ENCODE measurements at regions not wholly inside any gene's neighbourhood (a gene's known extent, or its start where the extent isn't known, plus 50 kb on each side); places are given as distances from the start of the nearest gene placed in this dataset.

DNA sequence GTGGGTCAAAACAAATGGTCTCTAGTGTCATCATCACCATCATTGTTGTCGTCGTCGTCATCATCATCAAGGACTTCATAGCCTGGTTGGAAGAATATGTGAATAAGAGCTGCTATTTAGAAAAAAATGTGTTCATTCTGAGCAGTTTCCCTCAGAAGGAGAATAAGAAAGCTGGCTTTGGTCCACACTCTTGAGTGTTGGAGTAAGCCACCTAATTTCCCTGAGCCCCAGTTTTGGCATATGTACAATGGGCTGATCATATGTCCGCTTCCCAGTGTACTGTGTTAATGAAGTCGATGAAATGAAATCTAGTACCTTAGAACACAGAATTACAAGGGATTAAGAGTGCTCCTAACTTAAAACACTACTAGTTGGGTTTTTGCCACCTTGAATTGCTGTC lies 545.5 kb downstream of the CCDC171 start:
- H3K4me1 ChIP-seq (ENCODE audit: insufficient read depth), result peaks cover 36% of the 10 kb centered on the region
- no peak for DNase-seq (ENCODE audit: low spot score)
- H3K4me2 ChIP-seq, result no peak overlapping the region
- no peaks in the 10 kb centered on the region for H3K9me2 ChIP-seq (replicated peaks; ENCODE audit: insufficient read depth)
- no peaks in the 10 kb centered on the region for H3K27me3 ChIP-seq
- 100% methylated on average over 5 of the region's 5 CpGs for WGBS (ENCODE audit: low lambda C conversion rate, missing lambda C conversion rate)
- no peak overlapping the region for H2AFZ ChIP-seq
- H3K79me2 ChIP-seq, result no peaks in the 10 kb centered on the region
- TF ChIP-seq EZH2 (IDR thresholded peaks at IDR 0.05; ENCODE audit: borderline replicate concordance) (no peak), EZH2phosphoT487 (IDR thresholded peaks at IDR 0.05; ENCODE audit: low read depth, severe bottlenecking, unreplicated experiment) (no peak)
- TF ChIP-seq, protein P1, sequence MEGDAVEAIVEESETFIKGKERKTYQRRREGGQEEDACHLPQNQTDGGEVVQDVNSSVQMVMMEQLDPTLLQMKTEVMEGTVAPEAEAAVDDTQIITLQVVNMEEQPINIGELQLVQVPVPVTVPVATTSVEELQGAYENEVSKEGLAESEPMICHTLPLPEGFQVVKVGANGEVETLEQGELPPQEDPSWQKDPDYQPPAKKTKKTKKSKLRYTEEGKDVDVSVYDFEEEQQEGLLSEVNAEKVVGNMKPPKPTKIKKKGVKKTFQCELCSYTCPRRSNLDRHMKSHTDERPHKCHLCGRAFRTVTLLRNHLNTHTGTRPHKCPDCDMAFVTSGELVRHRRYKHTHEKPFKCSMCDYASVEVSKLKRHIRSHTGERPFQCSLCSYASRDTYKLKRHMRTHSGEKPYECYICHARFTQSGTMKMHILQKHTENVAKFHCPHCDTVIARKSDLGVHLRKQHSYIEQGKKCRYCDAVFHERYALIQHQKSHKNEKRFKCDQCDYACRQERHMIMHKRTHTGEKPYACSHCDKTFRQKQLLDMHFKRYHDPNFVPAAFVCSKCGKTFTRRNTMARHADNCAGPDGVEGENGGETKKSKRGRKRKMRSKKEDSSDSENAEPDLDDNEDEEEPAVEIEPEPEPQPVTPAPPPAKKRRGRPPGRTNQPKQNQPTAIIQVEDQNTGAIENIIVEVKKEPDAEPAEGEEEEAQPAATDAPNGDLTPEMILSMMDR (IDR thresholded peaks at IDR 0.05; ENCODE audit: poor library complexity), result no peak
- no peak overlapping the region for H3K27ac ChIP-seq
- H4K20me1 ChIP-seq (ENCODE audit: insufficient read depth, poor library complexity, severe bottlenecking), result no peaks in the 10 kb centered on the region
- H3K36me3 ChIP-seq (replicated peaks; ENCODE audit: insufficient read depth, low read depth), result no peaks in the 10 kb centered on the region
- no peak overlapping the region for H3K4me3 ChIP-seq
- no peaks in the 10 kb centered on the region for H3K9me3 ChIP-seq (ENCODE audit: low read depth)

DNA sequence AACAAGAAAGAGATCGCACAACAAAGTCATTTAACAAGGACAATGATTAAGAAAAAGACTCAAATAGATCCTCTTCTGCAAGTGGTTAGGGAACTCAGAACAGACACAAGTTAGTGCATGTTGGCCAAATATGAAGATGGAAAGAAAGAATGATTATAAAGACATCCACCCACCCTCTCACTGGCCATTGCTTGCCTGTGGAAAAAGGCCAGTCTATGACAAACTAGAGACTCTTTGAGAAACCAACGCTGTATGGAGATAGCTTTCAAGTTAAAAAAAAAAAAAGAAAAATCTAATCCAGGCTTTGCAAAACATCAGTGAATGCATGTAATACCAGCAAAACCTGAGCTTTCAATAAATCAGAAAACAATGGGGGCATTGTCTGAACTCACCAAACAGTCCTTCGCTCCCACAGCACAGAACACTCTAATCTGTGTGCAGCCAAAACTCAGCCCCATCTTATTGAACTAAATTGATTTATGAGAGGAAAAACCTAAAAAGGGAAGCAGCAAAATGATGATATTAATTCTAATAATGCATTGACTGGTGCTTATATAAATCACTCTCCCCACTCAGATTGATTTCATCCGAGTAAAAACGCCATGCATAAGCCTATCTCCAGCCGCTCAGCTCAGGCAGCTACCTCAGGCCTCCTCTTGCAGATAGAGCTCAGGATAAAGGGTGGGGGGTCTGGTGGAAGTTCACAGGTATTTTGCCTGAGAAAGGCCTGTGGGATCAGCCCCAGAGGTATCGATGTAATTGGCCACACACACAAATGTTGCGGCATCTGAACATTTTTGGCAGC lies 547.1 kb downstream of the CCDC171 start:
- Histone ChIP-seq H3K4me1 (ENCODE audit: insufficient read depth) (peaks cover 52% of the 10 kb centered on the region), H3K9me2 (replicated peaks; ENCODE audit: insufficient read depth) (no peaks in the 10 kb centered on the region), H3K36me3 (replicated peaks; ENCODE audit: insufficient read depth, low read depth) (no peaks in the 10 kb centered on the region), H3K4me3 (no peak overlapping the region), H3K27me3 (no peaks in the 10 kb centered on the region), H3K4me2 (no peak overlapping the region), H4K20me1 (ENCODE audit: insufficient read depth, poor library complexity, severe bottlenecking) (no peaks in the 10 kb centered on the region), H3K27ac (peak overlapping the region; percentile 84), H2AFZ (no peak overlapping the region), H3K9me3 (ENCODE audit: low read depth) (no peaks in the 10 kb centered on the region), H3K79me2 (no peaks in the 10 kb centered on the region)
- WGBS (ENCODE audit: low lambda C conversion rate, missing lambda C conversion rate), result 73% methylated on average over 8 of the region's 8 CpGs
- no peak for DNase-seq (ENCODE audit: low spot score)
- TF ChIP-seq EZH2phosphoT487 (IDR thresholded peaks at IDR 0.05; ENCODE audit: low read depth, severe bottlenecking, unreplicated experiment), result no peak
- TF ChIP-seq, protein P1 (IDR thresholded peaks at IDR 0.05; ENCODE audit: poor library complexity), result no peak
- TF ChIP-seq EZH2 (IDR thresholded peaks at IDR 0.05; ENCODE audit: borderline replicate concordance), result no peak

DNA sequence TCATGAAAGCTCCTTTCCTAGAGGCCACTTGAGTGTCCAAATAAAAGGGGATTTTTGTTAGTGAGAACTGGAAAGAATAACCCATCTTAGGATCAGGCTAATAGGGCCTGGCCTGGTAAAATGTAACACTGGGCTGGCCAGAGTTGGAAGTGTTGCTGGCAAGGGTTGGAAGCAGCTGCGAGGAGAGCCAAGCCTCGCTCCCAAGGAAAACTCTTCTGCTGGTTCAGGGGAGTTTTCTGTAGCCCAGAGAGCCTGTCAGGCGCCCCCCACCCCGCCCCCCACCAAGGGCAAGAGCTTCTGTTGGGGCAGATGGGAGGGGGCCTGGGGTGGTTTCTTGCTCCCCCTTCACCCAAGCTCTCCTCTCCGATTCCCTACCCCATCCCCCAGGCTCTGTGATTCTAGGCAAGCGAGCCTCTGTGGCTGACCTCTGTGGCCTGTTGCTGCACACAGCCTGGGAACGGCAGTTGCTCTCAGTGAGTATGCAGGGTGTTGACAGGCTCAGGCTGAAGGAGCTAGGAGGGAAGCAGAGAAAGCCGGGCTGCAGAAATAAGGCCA lies 547.8 kb downstream of the CCDC171 start:
- Histone ChIP-seq H3K27ac (peak overlapping the region; percentile 84), H3K4me1 (ENCODE audit: insufficient read depth) (peaks cover 53% of the 10 kb centered on the region), H3K27me3 (no peaks in the 10 kb centered on the region), H3K9me3 (ENCODE audit: low read depth) (no peaks in the 10 kb centered on the region), H3K4me2 (peak overlapping the region; percentile 49), H3K9me2 (replicated peaks; ENCODE audit: insufficient read depth) (no peaks in the 10 kb centered on the region), H3K4me3 (no peak overlapping the region), H2AFZ (no peak overlapping the region), H3K79me2 (no peaks in the 10 kb centered on the region), H3K36me3 (replicated peaks; ENCODE audit: insufficient read depth, low read depth) (no peaks in the 10 kb centered on the region), H4K20me1 (ENCODE audit: insufficient read depth, poor library complexity, severe bottlenecking) (no peaks in the 10 kb centered on the region)
- peak; percentile 52 for DNase-seq (ENCODE audit: low spot score)
- TF ChIP-seq EZH2 (IDR thresholded peaks at IDR 0.05; ENCODE audit: borderline replicate concordance) (no peak), EZH2phosphoT487 (IDR thresholded peaks at IDR 0.05; ENCODE audit: low read depth, severe bottlenecking, unreplicated experiment) (no peak)
- TF ChIP-seq, protein P1 (IDR thresholded peaks at IDR 0.05; ENCODE audit: poor library complexity), result no peak
- 34% methylated on average over 6 of the region's 8 CpGs for WGBS (ENCODE audit: low lambda C conversion rate, missing lambda C conversion rate)
